ENCODE measurements at regions not wholly inside any gene's neighbourhood (a gene's known extent, or its start where the extent isn't known, plus 50 kb on each side); places are given as distances from the start of the nearest gene placed in this dataset.

DNA sequence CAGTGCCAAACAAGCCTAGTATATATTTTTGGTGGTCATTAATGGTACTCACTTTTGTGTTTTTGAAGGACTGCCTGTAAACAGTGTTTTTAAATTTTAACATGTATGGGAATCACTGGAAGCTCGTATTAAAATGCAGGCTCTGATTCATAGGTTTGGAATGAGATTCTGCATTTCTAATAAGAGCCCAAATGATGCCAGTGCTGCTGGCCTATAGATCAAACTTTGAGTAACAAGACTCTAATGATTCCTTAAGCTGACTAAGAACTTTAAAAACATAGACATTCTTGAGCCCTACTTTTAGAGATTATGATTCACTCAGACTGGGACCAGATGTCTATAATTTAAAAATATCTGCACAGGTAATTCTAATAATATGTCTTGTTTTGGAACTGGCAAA is 823.2 kb upstream of the LCORL start:
- in situ Hi-C loops (cut with MboI; ENCODE audit: low sequenced_read_pairs) = no loop called here

GRCh38 chr4:18842431-18842830 is 820.9 kb upstream of the LCORL start:
- in situ Hi-C loops (cut with MboI; ENCODE audit: low sequenced_read_pairs) = no loop called here

DNA sequence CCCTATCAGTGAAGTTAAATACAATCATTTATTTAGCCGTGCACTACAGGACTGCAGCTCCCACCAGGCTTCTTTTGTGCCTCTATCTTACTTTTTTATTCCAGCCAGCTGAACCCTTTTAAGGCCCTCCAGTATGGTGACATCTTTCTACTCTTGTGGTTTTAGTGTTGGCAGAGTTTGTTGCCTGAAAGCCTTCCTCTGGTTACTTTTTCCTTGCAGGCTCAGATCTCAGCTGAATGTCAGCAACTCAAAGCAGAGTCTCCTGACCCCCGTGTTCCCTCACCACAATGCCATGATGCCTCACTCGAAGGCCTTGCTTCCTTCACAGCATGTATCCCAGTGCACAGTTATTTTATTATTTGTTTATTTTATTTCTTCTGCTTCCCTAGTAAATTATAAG is 818.9 kb upstream of the LCORL start:
- in situ Hi-C loops (cut with MboI; ENCODE audit: low sequenced_read_pairs) = no loop called here

- in situ Hi-C loops (cut with MboI; ENCODE audit: low sequenced_read_pairs) = no loop called here
Measured at GRCh38 chr4:18816228-18816895, 794.8 kb upstream of the LCORL start.

DNA sequence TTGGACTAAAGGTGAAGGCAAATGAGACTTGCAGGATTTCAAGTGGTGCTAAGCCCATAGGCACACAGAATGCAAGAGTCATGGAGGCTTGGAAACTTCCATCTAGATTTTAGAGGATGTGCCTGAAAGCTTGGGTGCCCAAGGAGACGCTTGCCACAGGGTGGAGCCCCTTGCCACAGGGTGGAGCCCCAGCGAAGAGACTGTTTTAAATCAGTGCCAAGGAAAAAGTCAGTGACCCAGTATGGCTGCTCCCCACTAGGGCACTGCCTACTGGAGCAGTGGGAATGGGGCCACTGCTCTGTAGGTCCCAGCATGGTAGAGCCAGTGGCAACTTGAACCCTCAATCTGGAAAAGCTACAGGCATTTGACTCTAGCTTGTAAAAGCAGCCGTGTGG is 794.2 kb upstream of the LCORL start:
- in situ Hi-C loops (cut with MboI; ENCODE audit: low sequenced_read_pairs) = no loop called here

DNA sequence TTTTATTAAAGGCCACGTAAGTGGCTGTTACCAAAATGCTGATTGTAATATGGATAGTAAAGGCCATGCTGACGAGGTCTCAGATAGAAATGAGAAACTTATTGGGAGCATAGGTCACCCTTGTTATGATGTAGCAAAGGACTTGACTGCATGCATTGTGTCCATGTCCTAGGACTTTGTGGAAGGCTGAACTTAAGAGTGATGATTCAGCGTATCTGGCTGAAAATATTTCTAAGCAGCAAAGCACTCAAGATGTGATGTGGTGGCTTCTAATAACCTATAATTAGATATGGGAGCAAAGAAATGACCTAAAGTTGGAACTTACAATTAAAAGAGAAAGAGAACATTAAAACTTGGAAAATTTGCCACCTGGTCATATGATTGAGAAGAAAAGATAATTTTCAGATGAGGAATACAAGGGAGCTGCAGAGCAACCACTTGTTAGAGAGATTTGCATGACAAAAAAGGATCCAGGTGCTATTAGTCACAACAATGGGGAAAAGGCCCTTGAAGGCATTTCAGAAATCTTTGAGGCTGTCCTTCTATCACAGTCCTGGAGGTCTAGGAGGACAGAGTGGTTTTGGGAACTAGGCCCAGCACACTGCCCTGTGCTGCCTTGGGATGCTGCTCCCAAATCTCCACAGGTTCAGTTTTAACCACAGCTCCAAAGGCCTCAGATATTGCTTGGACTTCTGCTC is 793.7 kb upstream of the LCORL start:
- in situ Hi-C loops (cut with MboI; ENCODE audit: low sequenced_read_pairs) = no loop called here

GRCh38 chr4:18813771-18814170 is 792.2 kb upstream of the LCORL start:
- in situ Hi-C loops (cut with MboI; ENCODE audit: low sequenced_read_pairs) = no loop called here

GRCh38 chr4:18813055-18813454 is 791.5 kb upstream of the LCORL start:
- in situ Hi-C loops (cut with MboI; ENCODE audit: low sequenced_read_pairs) = no loop called here

GRCh38 chr4:18803781-18804180 is 782.2 kb upstream of the LCORL start:
- in situ Hi-C loops (cut with MboI; ENCODE audit: low sequenced_read_pairs) = no loop called here

- in situ Hi-C loops (cut with MboI; ENCODE audit: low sequenced_read_pairs) = no loop called here
Measured at GRCh38 chr4:18798123-18798522, 776.6 kb upstream of the LCORL start.

DNA sequence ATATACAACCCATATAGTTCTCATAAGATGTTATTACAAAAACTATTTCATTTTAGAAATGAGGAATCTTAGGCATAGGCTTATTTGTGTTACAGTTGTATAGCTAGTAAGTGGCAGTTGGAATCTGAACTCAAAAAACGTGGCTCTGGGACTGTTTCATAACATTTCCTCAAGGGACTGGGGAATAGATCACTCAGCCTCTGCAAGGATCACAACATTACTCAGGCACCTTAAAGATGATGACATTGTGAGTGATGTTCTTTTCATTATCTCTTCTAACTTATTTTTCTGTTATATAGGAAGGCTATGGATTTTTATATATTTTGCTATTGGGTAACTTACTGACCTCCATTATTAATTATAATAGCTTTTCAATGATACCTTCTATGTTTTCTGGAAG is 774.2 kb upstream of the LCORL start:
- in situ Hi-C loops (cut with MboI; ENCODE audit: low sequenced_read_pairs) = no loop called here

DNA sequence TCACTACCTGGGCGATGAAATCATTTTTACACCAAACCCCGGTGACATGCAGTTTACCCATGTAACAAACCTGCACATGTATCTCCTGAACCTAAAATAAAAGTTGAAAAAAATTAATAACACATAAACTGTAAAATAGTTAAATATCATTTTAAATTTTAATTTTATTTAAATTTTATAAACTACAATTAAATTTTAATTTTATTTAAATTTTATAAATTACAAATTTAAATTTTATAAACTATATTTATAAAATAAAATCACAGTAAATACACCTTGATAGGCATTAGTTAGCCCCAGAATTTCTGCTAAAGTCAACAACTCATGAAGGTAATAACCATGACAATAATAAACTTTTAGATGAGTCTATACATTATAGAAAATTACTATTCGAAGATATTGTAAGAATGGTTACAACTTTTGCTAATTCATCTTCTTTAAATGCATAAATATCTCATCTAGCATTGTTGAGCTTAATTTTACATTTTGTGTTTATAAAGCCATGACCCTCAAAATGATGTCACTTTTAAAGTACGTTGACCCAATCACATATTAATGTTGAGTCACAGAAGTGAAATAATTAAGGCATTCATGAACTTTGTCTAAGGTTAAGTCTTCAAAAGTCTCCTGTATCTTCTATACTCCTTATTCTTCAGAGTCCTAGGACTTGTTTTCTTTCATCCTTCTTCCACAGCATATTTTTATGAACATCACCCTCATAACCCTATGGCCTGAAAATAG is 755.8 kb upstream of the LCORL start:
- in situ Hi-C loops (cut with MboI; ENCODE audit: low sequenced_read_pairs) = no loop called here

- in situ Hi-C loops (cut with MboI; ENCODE audit: low sequenced_read_pairs) = no loop called here
Measured at GRCh38 chr4:18767921-18768320, 746.4 kb upstream of the LCORL start.

- in situ Hi-C loops (cut with MboI; ENCODE audit: low sequenced_read_pairs) = no loop called here
Measured at GRCh38 chr4:18756671-18757070, 735.1 kb upstream of the LCORL start.

- in situ Hi-C loops (cut with MboI; ENCODE audit: low sequenced_read_pairs) = no loop called here
Measured at GRCh38 chr4:18754180-18754579, 732.6 kb upstream of the LCORL start.

GRCh38 chr4:18751083-18751482 is 729.5 kb upstream of the LCORL start:
- in situ Hi-C loops (cut with MboI; ENCODE audit: low sequenced_read_pairs) = no loop called here

- in situ Hi-C loops (cut with MboI; ENCODE audit: low sequenced_read_pairs) = no loop called here
Measured at GRCh38 chr4:18749391-18749790, 727.8 kb upstream of the LCORL start.

- in situ Hi-C loops (cut with MboI; ENCODE audit: low sequenced_read_pairs) = no loop called here
Measured at GRCh38 chr4:18736551-18736950, 715.0 kb upstream of the LCORL start.

DNA sequence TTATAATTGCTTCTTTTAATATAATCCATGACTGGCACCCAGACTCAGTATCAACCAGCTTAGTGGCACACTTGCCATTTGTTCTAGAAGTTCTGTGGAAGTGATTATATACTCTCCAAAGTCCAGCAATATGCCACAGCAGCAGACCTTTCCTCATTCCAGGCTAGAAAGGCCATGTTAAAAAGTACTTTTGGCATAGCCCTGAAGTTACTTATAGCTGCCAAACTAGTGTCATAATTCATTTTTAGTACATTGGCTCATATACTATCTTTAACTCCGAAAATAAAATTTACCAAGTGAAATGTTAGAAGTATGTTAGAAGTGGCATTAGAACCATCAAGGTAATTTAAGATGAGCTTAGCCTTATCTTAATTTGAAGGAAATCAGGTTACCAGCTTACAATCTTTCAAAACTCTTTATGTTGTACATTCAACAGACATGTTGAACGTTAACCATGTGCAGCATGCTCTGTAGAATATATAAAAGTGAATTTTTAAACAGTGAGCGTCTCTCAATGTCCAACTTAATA is 714.2 kb upstream of the LCORL start:
- in situ Hi-C loops (cut with MboI; ENCODE audit: low sequenced_read_pairs) = no loop called here

DNA sequence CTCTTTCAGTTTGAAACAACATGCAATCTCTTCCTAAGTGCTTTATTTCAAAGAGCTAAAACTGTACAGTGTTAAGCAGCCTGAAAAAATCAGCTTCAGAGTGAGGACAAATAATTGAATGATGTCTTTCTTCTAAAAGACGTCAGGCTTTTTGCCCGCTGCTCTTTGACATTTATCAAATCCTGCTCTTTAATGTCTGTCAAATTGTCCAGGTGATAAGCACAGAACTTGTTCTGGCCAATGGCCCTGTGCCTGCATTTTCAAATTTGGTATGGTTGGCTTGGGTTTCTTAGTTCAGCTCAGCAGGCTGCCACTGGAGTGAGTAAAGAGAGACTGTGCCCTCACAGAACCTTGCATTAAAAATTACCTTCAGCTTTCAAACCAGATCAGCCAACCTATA is 712.9 kb upstream of the LCORL start:
- in situ Hi-C loops (cut with MboI; ENCODE audit: low sequenced_read_pairs) = no loop called here

- in situ Hi-C loops (cut with MboI; ENCODE audit: low sequenced_read_pairs) = no loop called here
Measured at GRCh38 chr4:18733961-18734360, 712.4 kb upstream of the LCORL start.

GRCh38 chr4:18722748-18723191 is 701.2 kb upstream of the LCORL start:
- in situ Hi-C loops (cut with MboI; ENCODE audit: low sequenced_read_pairs) = no loop called here

All from HL-60/S4 treated with retinoic acid at 250 ng/mL for 4 days and 3 days (cell line).